ENCODE measurements at regions not wholly inside any gene's neighbourhood (a gene's known extent, or its start where the extent isn't known, plus 50 kb on each side); places are given as distances from the start of the nearest gene placed in this dataset.

DNA sequence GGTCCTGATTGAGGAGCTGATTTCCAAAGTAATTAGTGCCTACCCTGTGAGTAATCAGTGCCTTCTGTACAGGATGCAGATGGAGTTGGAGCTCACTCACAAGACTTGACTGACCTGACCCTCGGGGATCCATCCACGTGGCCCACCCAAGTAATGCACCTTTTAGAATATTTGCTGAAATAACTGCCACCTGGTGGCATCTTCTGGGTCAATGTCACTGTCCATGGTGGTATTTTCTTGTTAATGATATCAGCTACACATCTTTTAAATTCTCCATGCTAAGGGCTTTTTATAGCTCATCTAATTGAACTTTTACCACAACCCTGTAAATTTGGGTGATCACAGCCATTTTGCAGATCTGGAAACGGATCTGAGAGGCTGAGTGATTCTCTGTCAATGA, 74.3 kb upstream of the ANKRD34C start:
- H3K27ac ChIP-seq (replicated peaks), result no peak overlapping the region
- H3K9me3 ChIP-seq (replicated peaks), result no peaks in the 10 kb centered on the region
- H3K36me3 ChIP-seq, result no peaks in the 10 kb centered on the region
- intact Hi-C loops (cut with micrococcal nuclease), result no loop called here
- DNase-seq, result no peak
- H3K4me3 ChIP-seq, result no peak overlapping the region
- peaks cover 91% of the 10 kb centered on the region for H3K27me3 ChIP-seq (ENCODE audit: low read depth)
- TF ChIP-seq, protein P1, sequence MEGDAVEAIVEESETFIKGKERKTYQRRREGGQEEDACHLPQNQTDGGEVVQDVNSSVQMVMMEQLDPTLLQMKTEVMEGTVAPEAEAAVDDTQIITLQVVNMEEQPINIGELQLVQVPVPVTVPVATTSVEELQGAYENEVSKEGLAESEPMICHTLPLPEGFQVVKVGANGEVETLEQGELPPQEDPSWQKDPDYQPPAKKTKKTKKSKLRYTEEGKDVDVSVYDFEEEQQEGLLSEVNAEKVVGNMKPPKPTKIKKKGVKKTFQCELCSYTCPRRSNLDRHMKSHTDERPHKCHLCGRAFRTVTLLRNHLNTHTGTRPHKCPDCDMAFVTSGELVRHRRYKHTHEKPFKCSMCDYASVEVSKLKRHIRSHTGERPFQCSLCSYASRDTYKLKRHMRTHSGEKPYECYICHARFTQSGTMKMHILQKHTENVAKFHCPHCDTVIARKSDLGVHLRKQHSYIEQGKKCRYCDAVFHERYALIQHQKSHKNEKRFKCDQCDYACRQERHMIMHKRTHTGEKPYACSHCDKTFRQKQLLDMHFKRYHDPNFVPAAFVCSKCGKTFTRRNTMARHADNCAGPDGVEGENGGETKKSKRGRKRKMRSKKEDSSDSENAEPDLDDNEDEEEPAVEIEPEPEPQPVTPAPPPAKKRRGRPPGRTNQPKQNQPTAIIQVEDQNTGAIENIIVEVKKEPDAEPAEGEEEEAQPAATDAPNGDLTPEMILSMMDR (IDR thresholded peaks at IDR 0.05; ENCODE audit: borderline replicate concordance), result no peak
- peaks cover 8% of the 10 kb centered on the region for H3K4me1 ChIP-seq

DNA sequence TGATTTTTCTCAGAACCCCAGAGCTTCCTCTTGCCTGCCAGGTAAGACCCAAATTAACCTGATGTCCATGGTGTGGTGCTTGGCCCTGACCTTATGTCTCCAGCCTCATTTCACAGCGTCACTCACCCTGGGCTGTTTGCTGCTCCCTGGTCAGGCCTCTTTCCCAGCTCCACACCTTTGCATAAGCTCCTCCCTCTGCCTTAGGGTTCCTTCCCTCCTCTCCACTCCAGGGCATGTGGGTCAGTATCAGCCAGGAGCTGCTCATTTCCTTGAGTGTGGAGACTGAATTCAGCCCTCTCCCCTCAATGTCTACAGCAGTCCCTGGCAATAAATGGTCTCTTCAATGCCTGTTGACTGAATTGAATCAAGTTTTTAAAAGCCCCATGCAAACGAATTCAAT, 75.6 kb upstream of the ANKRD34C start:
- no peak overlapping the region for H3K4me3 ChIP-seq
- intact Hi-C loops (cut with micrococcal nuclease), result no loop called here
- TF ChIP-seq, protein P1 (IDR thresholded peaks at IDR 0.05; ENCODE audit: borderline replicate concordance), result no peak
- no peak overlapping the region for H3K27ac ChIP-seq (replicated peaks)
- H3K27me3 ChIP-seq (ENCODE audit: low read depth), result peaks cover 87% of the 10 kb centered on the region
- H3K36me3 ChIP-seq, result no peaks in the 10 kb centered on the region
- no peaks in the 10 kb centered on the region for H3K9me3 ChIP-seq (replicated peaks)
- DNase-seq, result no peak
- peaks cover 8% of the 10 kb centered on the region for H3K4me1 ChIP-seq

DNA sequence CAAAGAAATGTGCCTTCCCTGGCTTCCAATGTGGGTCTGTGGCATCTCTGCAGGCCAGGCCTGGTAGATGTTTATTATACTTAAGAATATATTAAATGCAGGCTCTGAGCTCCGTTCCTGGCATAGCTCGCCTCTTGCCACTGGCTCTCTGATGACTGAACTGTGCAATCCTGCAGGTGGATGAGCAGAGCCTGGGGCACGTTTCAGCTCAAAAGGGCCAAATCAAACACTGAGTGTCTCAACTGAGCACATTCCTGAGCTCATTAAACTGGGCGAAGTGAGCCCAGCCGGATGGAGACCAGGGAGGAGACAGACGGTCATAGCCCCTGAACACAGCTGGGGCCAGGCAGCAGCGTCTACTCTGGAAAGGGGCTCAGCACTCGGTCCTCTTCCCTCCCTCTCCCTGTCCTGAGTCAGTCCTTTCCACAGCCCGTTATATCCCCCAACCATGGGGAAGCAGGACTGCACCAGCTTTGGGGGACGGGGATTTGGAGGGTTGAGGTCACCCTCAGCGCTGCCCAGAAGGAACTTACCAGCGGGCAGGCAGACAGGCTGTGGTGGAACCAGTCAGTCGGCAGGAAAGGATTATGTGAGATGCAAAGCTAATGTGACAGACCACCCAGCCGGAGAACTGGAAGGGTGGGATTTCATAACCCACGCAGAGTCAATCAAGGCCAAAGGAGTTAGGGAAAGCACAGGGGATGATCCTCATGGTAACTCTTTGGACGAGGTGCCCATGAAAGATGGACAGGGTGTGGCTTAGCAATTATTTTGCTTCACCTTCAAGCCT, 77.4 kb upstream of the ANKRD34C start:
- TF ChIP-seq, protein P1 (IDR thresholded peaks at IDR 0.05; ENCODE audit: borderline replicate concordance), result no peak
- no peaks in the 10 kb centered on the region for H3K36me3 ChIP-seq
- peaks cover 8% of the 10 kb centered on the region for H3K4me1 ChIP-seq
- no peak overlapping the region for H3K4me3 ChIP-seq
- peaks cover 75% of the 10 kb centered on the region for H3K27me3 ChIP-seq (ENCODE audit: low read depth)
- H3K27ac ChIP-seq (replicated peaks), result no peak overlapping the region
- no peaks in the 10 kb centered on the region for H3K9me3 ChIP-seq (replicated peaks)
- intact Hi-C loops (cut with micrococcal nuclease), result no loop called here
- DNase-seq, result no peak

DNA sequence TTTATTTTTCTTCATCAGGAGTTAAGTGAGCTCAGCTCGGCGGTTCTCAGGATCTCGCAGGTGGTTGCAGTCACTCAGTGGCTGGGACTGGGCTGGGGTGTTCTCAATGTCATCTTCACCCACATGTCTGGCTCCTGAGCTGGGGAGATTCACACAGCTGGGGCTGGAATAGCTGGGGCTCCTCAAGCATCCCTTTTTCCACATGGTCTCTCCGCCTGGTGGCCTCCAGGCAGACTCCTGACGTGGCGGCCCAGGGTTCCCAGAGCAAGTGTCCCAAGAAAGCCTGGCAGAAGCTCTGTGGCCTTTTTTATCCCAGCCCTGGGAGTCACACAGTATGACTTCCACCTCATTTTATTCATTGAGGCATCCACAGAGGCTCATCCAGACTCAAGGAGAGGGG, 84.1 kb upstream of the ANKRD34C start:
- TF ChIP-seq, protein P1 (IDR thresholded peaks at IDR 0.05; ENCODE audit: borderline replicate concordance), result no peak
- peaks cover 38% of the 10 kb centered on the region for H3K27me3 ChIP-seq (ENCODE audit: low read depth)
- H3K27ac ChIP-seq (replicated peaks), result no peak overlapping the region
- H3K4me3 ChIP-seq, result no peak overlapping the region
- intact Hi-C loops (cut with micrococcal nuclease), result no loop called here
- DNase-seq, result no peak
- no peaks in the 10 kb centered on the region for H3K36me3 ChIP-seq
- no peaks in the 10 kb centered on the region for H3K4me1 ChIP-seq
- no peaks in the 10 kb centered on the region for H3K9me3 ChIP-seq (replicated peaks)

DNA sequence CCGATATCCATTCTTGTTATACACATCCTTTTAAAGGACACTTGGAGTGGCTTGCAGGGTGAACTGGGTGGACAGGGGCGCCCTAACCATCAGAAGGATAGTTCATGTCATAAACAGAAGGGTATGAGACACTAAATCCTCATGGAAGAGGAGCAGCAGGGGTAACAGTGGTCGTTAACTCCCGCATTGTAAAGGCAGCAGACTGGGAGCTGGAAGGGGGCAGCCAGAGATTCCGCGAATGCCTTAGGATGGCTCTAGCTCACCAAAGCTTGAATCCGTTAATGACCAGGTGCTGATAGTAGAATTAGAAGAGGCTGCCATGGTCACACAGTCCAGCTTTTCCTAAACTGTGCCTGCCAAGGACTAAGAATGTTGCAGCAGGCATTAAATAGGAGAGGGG, 85.2 kb upstream of the ANKRD34C start:
- no peaks in the 10 kb centered on the region for H3K36me3 ChIP-seq
- H3K27ac ChIP-seq (replicated peaks), result no peak overlapping the region
- no peaks in the 10 kb centered on the region for H3K9me3 ChIP-seq (replicated peaks)
- TF ChIP-seq, protein P1 (IDR thresholded peaks at IDR 0.05; ENCODE audit: borderline replicate concordance), result no peak
- no peak for DNase-seq
- H3K4me1 ChIP-seq, result no peaks in the 10 kb centered on the region
- intact Hi-C loops (cut with micrococcal nuclease), result no loop called here
- H3K4me3 ChIP-seq, result no peak overlapping the region
- peaks cover 32% of the 10 kb centered on the region for H3K27me3 ChIP-seq (ENCODE audit: low read depth)

Measured in left ventricle myocardium inferior (tissue), 1 donor.